Body of pancreas (tissue), 4 donors: ENCODE measurements at regions not wholly inside any gene's neighbourhood (a gene's known extent, or its start where the extent isn't known, plus 50 kb on each side); places are given as distances from the start of the nearest gene placed in this dataset.

ENCODE experiments used
- POLR2A ChIP-seq, 3 donors: fragments of 450-650 bp; IDR thresholded peaks; one replicate each; pipeline ENCODE4 v1.6.1; 2016; ENCODE audit warnings: antibody characterized with exemption in 3 of 3, mild to moderate bottlenecking in 2 of 3
- TF ChIP-seq, protein P1 (sequence below), 7 experiments: fragments of 450-650 bp in 4 of 7; fragments of 200-600 bp in 3 of 7; sonication (generic) in 3 of 7; IDR thresholded peaks; one replicate each; pipeline ENCODE4 v1.5.1; 2016 to 2019; ENCODE audit warnings: antibody characterized with exemption in 7 of 7

DNA sequence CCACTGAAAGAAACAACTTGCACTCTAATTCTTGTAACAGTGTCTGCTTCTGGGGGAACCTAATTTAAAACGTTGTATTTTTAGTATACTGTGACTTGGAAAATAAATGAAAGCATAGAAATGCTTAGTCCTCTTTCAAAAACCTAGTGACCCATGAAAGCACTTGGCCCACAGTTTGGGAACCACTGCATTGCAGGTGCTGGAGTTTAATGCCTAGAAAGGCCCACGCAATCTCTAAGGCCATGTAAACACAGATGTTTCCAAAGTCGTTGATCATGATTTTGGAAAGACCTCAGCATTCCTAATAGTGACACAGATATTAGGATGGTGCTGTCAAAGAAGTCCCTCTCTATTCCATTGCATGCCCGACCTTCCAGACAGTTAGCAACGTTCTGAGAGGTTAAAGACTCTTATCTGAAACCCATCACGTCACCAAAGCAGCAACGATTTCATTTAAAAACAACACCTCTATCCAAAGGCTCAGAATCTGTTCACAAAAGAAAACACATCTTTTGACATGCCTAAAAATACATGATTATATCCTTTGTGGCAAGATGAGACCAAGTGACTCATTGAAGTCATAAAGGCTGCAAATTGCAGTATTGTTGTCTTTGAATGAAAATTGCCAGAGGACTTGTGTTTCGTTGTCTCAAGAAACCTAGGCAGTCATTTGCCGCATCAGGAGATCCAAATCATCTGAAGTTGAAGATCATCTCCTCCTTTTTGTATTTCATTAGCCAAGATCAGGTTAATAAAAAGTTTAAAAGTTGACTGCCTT is 328.0 kb upstream of the ZNF507 start:
- TF ChIP-seq, protein P1, sequence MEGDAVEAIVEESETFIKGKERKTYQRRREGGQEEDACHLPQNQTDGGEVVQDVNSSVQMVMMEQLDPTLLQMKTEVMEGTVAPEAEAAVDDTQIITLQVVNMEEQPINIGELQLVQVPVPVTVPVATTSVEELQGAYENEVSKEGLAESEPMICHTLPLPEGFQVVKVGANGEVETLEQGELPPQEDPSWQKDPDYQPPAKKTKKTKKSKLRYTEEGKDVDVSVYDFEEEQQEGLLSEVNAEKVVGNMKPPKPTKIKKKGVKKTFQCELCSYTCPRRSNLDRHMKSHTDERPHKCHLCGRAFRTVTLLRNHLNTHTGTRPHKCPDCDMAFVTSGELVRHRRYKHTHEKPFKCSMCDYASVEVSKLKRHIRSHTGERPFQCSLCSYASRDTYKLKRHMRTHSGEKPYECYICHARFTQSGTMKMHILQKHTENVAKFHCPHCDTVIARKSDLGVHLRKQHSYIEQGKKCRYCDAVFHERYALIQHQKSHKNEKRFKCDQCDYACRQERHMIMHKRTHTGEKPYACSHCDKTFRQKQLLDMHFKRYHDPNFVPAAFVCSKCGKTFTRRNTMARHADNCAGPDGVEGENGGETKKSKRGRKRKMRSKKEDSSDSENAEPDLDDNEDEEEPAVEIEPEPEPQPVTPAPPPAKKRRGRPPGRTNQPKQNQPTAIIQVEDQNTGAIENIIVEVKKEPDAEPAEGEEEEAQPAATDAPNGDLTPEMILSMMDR (IDR thresholded peaks at IDR 0.05), result no peak
- TF ChIP-seq POLR2A (IDR thresholded peaks at IDR 0.05), result no peak
